ENCODE measurements at regions not wholly inside any gene's neighbourhood (a gene's known extent, or its start where the extent isn't known, plus 50 kb on each side); places are given as distances from the start of the nearest gene placed in this dataset.

DNA sequence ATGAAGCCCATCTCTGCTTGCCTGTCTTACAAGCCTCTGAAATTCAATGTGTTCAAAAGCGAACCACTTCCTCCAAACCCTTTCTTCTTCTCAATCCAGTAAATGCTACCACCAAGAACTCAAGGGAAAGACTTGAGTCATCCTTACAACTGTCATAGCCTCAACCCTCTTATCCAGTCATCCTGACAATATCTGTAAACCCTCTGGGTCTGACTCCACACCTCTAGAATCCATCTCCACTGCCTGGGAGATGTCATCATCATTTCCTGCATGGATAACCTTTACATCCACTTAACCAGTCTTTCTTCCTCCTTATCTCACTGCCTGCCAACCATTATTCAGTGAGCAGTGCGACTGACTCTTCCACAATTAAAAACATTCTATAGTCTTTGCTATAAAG lies 441.1 kb downstream of the SETD4 start:
- no peak overlapping the region for H3K27ac ChIP-seq (replicated peaks)
- H3K27me3 ChIP-seq (ENCODE audit: insufficient read depth, poor library complexity, severe bottlenecking), result no peaks in the 10 kb centered on the region
- no peak for DNase-seq (ENCODE audit: low read depth in 1 of 2, low spot score in 1 of 2)
- TF ChIP-seq SPI1 (IDR thresholded peaks at IDR 0.05; ENCODE audit: borderline replicate concordance, low read depth) (no peak), REST (IDR thresholded peaks at IDR 0.05; ENCODE audit: insufficient replicate concordance, low read depth) (no peak), GABPA (IDR thresholded peaks at IDR 0.05; ENCODE audit: low read depth) (no peak), POLR2AphosphoS5 (IDR thresholded peaks at IDR 0.05; ENCODE audit: low read depth) (no peak)
- TF ChIP-seq, protein P1, sequence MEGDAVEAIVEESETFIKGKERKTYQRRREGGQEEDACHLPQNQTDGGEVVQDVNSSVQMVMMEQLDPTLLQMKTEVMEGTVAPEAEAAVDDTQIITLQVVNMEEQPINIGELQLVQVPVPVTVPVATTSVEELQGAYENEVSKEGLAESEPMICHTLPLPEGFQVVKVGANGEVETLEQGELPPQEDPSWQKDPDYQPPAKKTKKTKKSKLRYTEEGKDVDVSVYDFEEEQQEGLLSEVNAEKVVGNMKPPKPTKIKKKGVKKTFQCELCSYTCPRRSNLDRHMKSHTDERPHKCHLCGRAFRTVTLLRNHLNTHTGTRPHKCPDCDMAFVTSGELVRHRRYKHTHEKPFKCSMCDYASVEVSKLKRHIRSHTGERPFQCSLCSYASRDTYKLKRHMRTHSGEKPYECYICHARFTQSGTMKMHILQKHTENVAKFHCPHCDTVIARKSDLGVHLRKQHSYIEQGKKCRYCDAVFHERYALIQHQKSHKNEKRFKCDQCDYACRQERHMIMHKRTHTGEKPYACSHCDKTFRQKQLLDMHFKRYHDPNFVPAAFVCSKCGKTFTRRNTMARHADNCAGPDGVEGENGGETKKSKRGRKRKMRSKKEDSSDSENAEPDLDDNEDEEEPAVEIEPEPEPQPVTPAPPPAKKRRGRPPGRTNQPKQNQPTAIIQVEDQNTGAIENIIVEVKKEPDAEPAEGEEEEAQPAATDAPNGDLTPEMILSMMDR (IDR thresholded peaks at IDR 0.05; ENCODE audit: insufficient read depth, low read length), result no peak
- no peak overlapping the region for H3K4me3 ChIP-seq (replicated peaks; ENCODE audit: insufficient read depth, low read length)

GRCh38 chr21:35617491-35617890 lies 442.8 kb downstream of the SETD4 start:
- H3K27me3 ChIP-seq (ENCODE audit: insufficient read depth, poor library complexity, severe bottlenecking), result no peaks in the 10 kb centered on the region
- H3K4me3 ChIP-seq (replicated peaks; ENCODE audit: insufficient read depth, low read length), result no peak overlapping the region
- H3K27ac ChIP-seq (replicated peaks), result no peak overlapping the region
- DNase-seq (ENCODE audit: low read depth in 1 of 2, low spot score in 1 of 2), result no peak
- no peak for TF ChIP-seq GABPA (IDR thresholded peaks at IDR 0.05; ENCODE audit: low read depth)
- TF ChIP-seq POLR2AphosphoS5 (IDR thresholded peaks at IDR 0.05; ENCODE audit: low read depth), result no peak
- TF ChIP-seq, protein P1 (IDR thresholded peaks at IDR 0.05; ENCODE audit: insufficient read depth, low read length), result no peak
- no peak for TF ChIP-seq REST (IDR thresholded peaks at IDR 0.05; ENCODE audit: insufficient replicate concordance, low read depth)
- TF ChIP-seq SPI1 (IDR thresholded peaks at IDR 0.05; ENCODE audit: borderline replicate concordance, low read depth), result no peak

- Histone ChIP-seq H3K27me3 (ENCODE audit: insufficient read depth, poor library complexity, severe bottlenecking) (no peaks in the 10 kb centered on the region), H3K4me3 (replicated peaks; ENCODE audit: insufficient read depth, low read length) (no peak overlapping the region), H3K27ac (replicated peaks) (no peak overlapping the region)
- TF ChIP-seq REST (IDR thresholded peaks at IDR 0.05; ENCODE audit: insufficient replicate concordance, low read depth), result no peak
- no peak for TF ChIP-seq POLR2AphosphoS5 (IDR thresholded peaks at IDR 0.05; ENCODE audit: low read depth)
- TF ChIP-seq, protein P1 (IDR thresholded peaks at IDR 0.05; ENCODE audit: insufficient read depth, low read length), result no peak
- DNase-seq (ENCODE audit: low read depth in 1 of 2, low spot score in 1 of 2), result no peak
Observed at GRCh38 chr21:35616090-35616489, 444.2 kb downstream of the SETD4 start.

Measured in HL-60 (cell line).